Body of pancreas (tissue), 4 donors: ENCODE measurements at regions not wholly inside any gene's neighbourhood (a gene's known extent, or its start where the extent isn't known, plus 50 kb on each side); places are given as distances from the start of the nearest gene placed in this dataset.

Experiments
- ATAC-seq: fragments of 150-250 bp; one replicate; pipeline ENCODE4 v1.9.1; 2016
- DNase-seq, 4 donors: peaks; one replicate each; pipeline ENCODE4 v3.0.0-alpha.2; 2019
- H3K27ac ChIP-seq, 4 donors: fragments of 200-600 bp; sonication (generic); 1 replicate in 3 of 4; 2 replicates in 1 of 4; pipeline versions ENCODE4 v1.5.1 to v1.6.1; 2016 to 2019; ENCODE audit warnings: mild to moderate bottlenecking in 1 of 4, mixed read lengths in 1 of 4, moderate library complexity in 1 of 4
- H3K27me3 ChIP-seq, 2 donors: fragments of 200-600 bp; sonication (generic); one replicate each; pipeline ENCODE4 v1.6.0; 2016; ENCODE audit warnings: mild to moderate bottlenecking in 1 of 2
- H3K36me3 ChIP-seq, 2 donors: fragments of 200-600 bp; sonication (generic); replicated peaks in 1 of 2; 2 replicates each; pipeline ENCODE4 v1.5.1; 2016; ENCODE audit warnings: low read depth in 2 of 2; ENCODE audit not compliant: insufficient read depth in 1 of 2
- H3K4me1 ChIP-seq: fragments of 200-600 bp; sonication (generic); one replicate; pipeline ENCODE4 v1.6.0; 2016
- H3K4me3 ChIP-seq, 2 donors: fragments of 200-600 bp; sonication (generic); 1 replicate in 1 of 2; 2 replicates in 1 of 2; pipeline ENCODE4 v1.5.1; 2016 to 2019
- H3K9me3 ChIP-seq, 3 donors: fragments of 200-600 bp; sonication (generic); 1 replicate in 2 of 3; 2 replicates in 1 of 3; pipeline ENCODE4 v1.5.1; 2016
- POLR2A ChIP-seq, 3 donors: fragments of 450-650 bp; IDR thresholded peaks; one replicate each; pipeline ENCODE4 v1.6.1; 2016; ENCODE audit warnings: antibody characterized with exemption in 3 of 3, mild to moderate bottlenecking in 2 of 3
- WGBS, 2 donors: methylation state at CpG; one replicate each; pipeline ENCODE4 v1.1.5; 2017; 5-methylcytosine and 5-hydroxymethylcytosine counted together
- intact Hi-C: fragments of 100-400 bp; cut with DNase I; formaldehyde crosslinking; loops from one replicate; pipeline ENCODE4 v1.15.1; 2023
- TF ChIP-seq, protein P1 (sequence below), 7 experiments: fragments of 450-650 bp in 4 of 7; fragments of 200-600 bp in 3 of 7; sonication (generic) in 3 of 7; IDR thresholded peaks; one replicate each; pipeline ENCODE4 v1.5.1; 2016 to 2019; ENCODE audit warnings: antibody characterized with exemption in 7 of 7

GRCh38 chr15:100794008-100794407 lies 85.6 kb upstream of the ALDH1A3 start:
- TF ChIP-seq POLR2A (IDR thresholded peaks at IDR 0.05), result no peak
- TF ChIP-seq, protein P1, sequence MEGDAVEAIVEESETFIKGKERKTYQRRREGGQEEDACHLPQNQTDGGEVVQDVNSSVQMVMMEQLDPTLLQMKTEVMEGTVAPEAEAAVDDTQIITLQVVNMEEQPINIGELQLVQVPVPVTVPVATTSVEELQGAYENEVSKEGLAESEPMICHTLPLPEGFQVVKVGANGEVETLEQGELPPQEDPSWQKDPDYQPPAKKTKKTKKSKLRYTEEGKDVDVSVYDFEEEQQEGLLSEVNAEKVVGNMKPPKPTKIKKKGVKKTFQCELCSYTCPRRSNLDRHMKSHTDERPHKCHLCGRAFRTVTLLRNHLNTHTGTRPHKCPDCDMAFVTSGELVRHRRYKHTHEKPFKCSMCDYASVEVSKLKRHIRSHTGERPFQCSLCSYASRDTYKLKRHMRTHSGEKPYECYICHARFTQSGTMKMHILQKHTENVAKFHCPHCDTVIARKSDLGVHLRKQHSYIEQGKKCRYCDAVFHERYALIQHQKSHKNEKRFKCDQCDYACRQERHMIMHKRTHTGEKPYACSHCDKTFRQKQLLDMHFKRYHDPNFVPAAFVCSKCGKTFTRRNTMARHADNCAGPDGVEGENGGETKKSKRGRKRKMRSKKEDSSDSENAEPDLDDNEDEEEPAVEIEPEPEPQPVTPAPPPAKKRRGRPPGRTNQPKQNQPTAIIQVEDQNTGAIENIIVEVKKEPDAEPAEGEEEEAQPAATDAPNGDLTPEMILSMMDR (IDR thresholded peaks at IDR 0.05), result no peak
- intact Hi-C loops, result no loop called here
- DNase-seq (no peak), ATAC-seq (no peak)
- Histone ChIP-seq H3K4me1 (no peaks in the 10 kb centered on the region), H3K9me3 (no peaks in the 10 kb centered on the region), H3K4me3 (no peak overlapping the region), H3K36me3 (no peaks in the 10 kb centered on the region), H3K27me3 (no peaks in the 10 kb centered on the region), H3K27ac (no peak overlapping the region)
- 65 to 89% methylated on average over 3 of the region's 3 CpGs for whole genome bisulfite sequencing, 2 donors

DNA sequence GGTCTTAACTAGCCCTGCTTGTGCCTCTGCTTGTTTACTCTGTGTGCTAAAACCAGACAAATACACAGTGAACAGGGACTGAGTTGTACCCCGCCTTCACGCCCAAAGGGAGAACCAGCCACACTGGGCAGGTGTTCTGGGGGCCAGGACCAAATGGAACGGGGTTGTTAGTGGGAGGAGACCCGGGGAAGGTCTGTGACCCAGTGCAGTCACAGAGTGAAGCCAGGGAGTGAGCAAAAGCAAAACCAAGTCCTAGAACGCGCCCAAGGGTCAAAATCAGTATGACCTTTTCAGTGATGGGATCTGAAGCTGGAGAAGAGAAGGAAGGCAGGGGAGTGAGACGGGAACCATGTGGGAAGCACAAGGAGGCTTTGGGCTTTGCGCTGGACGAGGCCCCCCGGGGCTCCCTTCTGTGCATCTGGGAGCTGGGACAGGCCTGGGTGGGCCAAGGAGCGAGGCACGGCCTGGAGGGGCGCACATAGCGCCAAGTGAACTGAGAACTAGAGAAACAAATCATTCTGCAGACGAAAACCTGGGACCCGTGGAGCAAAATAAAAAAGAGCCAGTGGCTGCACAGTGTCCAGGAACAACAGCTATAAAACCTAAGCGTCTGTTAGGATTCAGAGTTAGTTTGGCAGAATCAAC lies 78.3 kb upstream of the ALDH1A3 start:
- Histone ChIP-seq H3K4me1 (no peaks in the 10 kb centered on the region), H3K27ac (no peak overlapping the region), H3K4me3 (no peak overlapping the region), H3K27me3 (no peaks in the 10 kb centered on the region), H3K9me3 (no peaks in the 10 kb centered on the region), H3K36me3 (no peaks in the 10 kb centered on the region)
- no peak for ATAC-seq
- intact Hi-C loops, result no loop called here
- no peak for DNase-seq
- WGBS, 2 donors, result 78% methylated on average over 17 of the region's 17 CpGs
- TF ChIP-seq POLR2A (IDR thresholded peaks at IDR 0.05), result no peak
- TF ChIP-seq, protein P1 (IDR thresholded peaks at IDR 0.05), result no peak

- TF ChIP-seq POLR2A (IDR thresholded peaks at IDR 0.05), result no peak
- TF ChIP-seq, protein P1 (IDR thresholded peaks at IDR 0.05), result no peak
- intact Hi-C loops, result no loop called here
- WGBS, 2 donors, result 78 to 79% methylated on average over 9 to 13 of the region's 14 CpGs
- Histone ChIP-seq H3K27me3 (no peaks in the 10 kb centered on the region), H3K9me3 (no peaks in the 10 kb centered on the region), H3K4me3 (no peak overlapping the region), H3K4me1 (no peaks in the 10 kb centered on the region), H3K27ac (no peak overlapping the region), H3K36me3 (no peaks in the 10 kb centered on the region)
- ATAC-seq, result no peak
- no peak for DNase-seq
Measured at GRCh38 chr15:100802421-100803170, 77.0 kb upstream of the ALDH1A3 start.

- H3K4me3 ChIP-seq, result no peak overlapping the region
- no peaks in the 10 kb centered on the region for H3K9me3 ChIP-seq
- no peaks in the 10 kb centered on the region for H3K36me3 ChIP-seq
- TF ChIP-seq, protein P1 (IDR thresholded peaks at IDR 0.05), result no peak
- TF ChIP-seq POLR2A (IDR thresholded peaks at IDR 0.05), result no peak
- no peak overlapping the region for H3K27ac ChIP-seq
- DNase-seq, result no peak
- no peaks in the 10 kb centered on the region for H3K27me3 ChIP-seq
- intact Hi-C loops, result no loop called here
- no peak for ATAC-seq
- WGBS, 2 donors, result 90 to 100% methylated on average over 2 to 3 of the region's 3 CpGs
- no peaks in the 10 kb centered on the region for H3K4me1 ChIP-seq
Measured at GRCh38 chr15:100803171-100803440, 76.5 kb upstream of the ALDH1A3 start.

- DNase-seq, result no peak
- Histone ChIP-seq H3K4me3 (no peak overlapping the region), H3K4me1 (no peaks in the 10 kb centered on the region), H3K9me3 (no peaks in the 10 kb centered on the region), H3K27ac (no peak overlapping the region), H3K36me3 (no peaks in the 10 kb centered on the region), H3K27me3 (no peaks in the 10 kb centered on the region)
- intact Hi-C loops, result no loop called here
- no peak for ATAC-seq
- TF ChIP-seq POLR2A (IDR thresholded peaks at IDR 0.05), result no peak
- TF ChIP-seq, protein P1 (IDR thresholded peaks at IDR 0.05), result no peak
- WGBS, 2 donors, result 84 to 88% methylated on average over 1 of the region's 1 CpG
Measured at GRCh38 chr15:100806157-100806556, 73.5 kb upstream of the ALDH1A3 start.
